ENCODE measurements at regions not wholly inside any gene's neighbourhood (a gene's known extent, or its start where the extent isn't known, plus 50 kb on each side); places are given as distances from the start of the nearest gene placed in this dataset.

DNA sequence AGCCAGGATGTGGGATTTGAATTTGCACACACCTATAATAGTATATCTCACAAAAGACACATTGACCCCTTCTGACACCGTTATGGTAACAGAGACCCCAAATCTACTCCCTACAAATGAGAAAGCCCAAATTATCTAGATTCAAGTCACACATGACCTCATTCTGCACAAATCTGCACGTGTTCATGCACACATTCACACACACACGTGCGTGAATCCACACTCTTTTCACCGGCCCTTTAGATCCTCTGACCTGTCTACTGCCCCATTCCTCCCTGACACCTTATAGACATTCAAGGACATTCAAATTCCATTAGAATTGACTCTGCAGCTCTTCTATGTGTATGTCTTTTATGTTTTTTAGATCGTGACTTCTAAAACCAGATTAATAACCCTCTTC is 627.8 kb upstream of the ID2 start:
- no peak for TF ChIP-seq POLR2A (IDR thresholded peaks at IDR 0.05; ENCODE audit: low read depth, low read length)
- no peak for TF ChIP-seq POU2F2 (IDR thresholded peaks at IDR 0.05; ENCODE audit: low read depth, low read length)
- TF ChIP-seq TAF1 (IDR thresholded peaks at IDR 0.05; ENCODE audit: low read depth, low read length), result no peak
- TF ChIP-seq POLR2AphosphoS5 (IDR thresholded peaks at IDR 0.05; ENCODE audit: low read depth, low read length), result no peak
- no peak for TF ChIP-seq PAX5 (IDR thresholded peaks at IDR 0.05; ENCODE audit: insufficient read depth, low read length, severe bottlenecking)
- no peak for TF ChIP-seq SPI1 (IDR thresholded peaks at IDR 0.05; ENCODE audit: low read depth, low read length)

Data from GM12891 (cell line).